Esophagus squamous epithelium (tissue), 5 donors: ENCODE measurements at regions not wholly inside any gene's neighbourhood (a gene's known extent, or its start where the extent isn't known, plus 50 kb on each side); places are given as distances from the start of the nearest gene placed in this dataset.

Experiments used
- DNase-seq: peaks from one replicate; lab custom pipeline; 2025; lab: John Stamatoyannopoulos, UW
- H3K27ac ChIP-seq, 4 donors: fragments of 200-600 bp; sonication (generic); one replicate each; pipeline ENCODE4 v1.5.1; 2016 to 2019; ENCODE audit warnings: mild to moderate bottlenecking in 1 of 4
- H3K27me3 ChIP-seq, 4 donors: fragments of 200-600 bp; sonication (generic); 1 replicate in 3 of 4; 2 replicates in 1 of 4; pipeline versions ENCODE4 v1.5.1 to v1.6.0; 2017 to 2021; ENCODE audit warnings: antibody characterized with exemption in 1 of 4
- H3K36me3 ChIP-seq, 3 donors: fragments of 200-600 bp; sonication (generic); one replicate each; pipeline ENCODE4 v1.5.1; 2016 to 2019
- H3K4me1 ChIP-seq, 3 donors: fragments of 200-600 bp; sonication (generic); one replicate each; pipeline ENCODE4 v1.5.1; 2017 to 2019
- H3K4me3 ChIP-seq, 4 donors: fragments of 200-600 bp; sonication (generic); 1 replicate in 3 of 4; 2 replicates in 1 of 4; pipeline ENCODE4 v1.5.1; 2016 to 2019; ENCODE audit warnings: mild to moderate bottlenecking in 2 of 4, moderate library complexity in 1 of 4
- H3K9me3 ChIP-seq, 3 donors: fragments of 200-600 bp; sonication (generic); one replicate each; pipeline ENCODE4 v1.5.1; 2016 to 2019
- POLR2A ChIP-seq, 4 donors: fragments of 450-650 bp; IDR thresholded peaks; one replicate each; pipeline ENCODE4 v1.6.1; 2017; ENCODE audit warnings: antibody characterized with exemption in 4 of 4, mild to moderate bottlenecking in 4 of 4, moderate library complexity in 3 of 4
- WGBS, 2 donors: methylation state at CpG; one replicate each; pipeline ENCODE4 v1.1.5; 2018; 5-methylcytosine and 5-hydroxymethylcytosine counted together
- intact Hi-C: fragments of 100-400 bp; cut with DNase I; formaldehyde crosslinking; loops from one replicate; pipeline ENCODE4 v1.15.0; 2022
- TF ChIP-seq, protein P1 (sequence below), 6 experiments: fragments of 450-650 bp in 4 of 6; fragments of 200-600 bp in 2 of 6; sonication (generic) in 2 of 6; IDR thresholded peaks; one replicate each; pipeline ENCODE4 v1.5.1; 2016 to 2019; ENCODE audit warnings: antibody characterized with exemption in 6 of 6, mild to moderate bottlenecking in 4 of 6, moderate library complexity in 4 of 6
- donor health status: DM: yes; HTN: yes; CAD: no.

DNA sequence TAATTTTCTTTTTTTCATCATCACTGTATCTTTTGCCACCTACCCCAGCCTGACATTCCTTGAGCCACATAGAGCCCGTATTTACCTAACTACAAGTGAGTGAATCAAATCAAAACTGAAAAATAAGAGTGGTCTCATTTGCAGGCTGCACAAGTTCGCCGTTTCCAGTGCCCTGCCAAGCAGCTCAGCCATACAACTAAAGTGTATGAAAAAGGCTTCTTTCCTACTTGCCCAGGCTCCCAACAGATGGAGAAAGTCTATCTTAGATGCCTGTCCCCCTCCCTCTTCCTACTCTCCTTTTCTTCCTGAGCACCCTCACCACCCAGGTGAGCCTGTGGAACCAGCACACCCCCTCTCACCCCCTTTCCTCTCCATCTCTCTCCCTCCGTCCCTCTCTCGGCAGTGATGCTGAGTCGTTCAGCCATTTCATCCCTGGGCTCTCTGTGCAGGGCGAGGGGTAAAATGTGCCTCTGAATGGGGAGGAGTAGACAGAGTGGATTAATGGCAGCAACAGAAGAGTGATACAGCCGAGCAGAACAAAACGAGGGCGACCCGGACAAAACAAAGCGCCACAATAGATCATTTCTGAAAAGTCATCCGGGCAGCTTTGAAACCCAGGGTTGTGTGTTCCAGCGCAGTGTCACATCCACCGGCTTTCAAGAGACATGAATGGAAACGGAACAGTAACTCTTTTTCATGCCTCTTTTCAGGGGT, 65.0 kb upstream of the POU3F3 start:
- intact Hi-C loops: no loop called here
- Histone ChIP-seq H3K4me3 (no peak overlapping the region), H3K9me3 (no peaks in the 10 kb centered on the region), H3K27me3 (peaks cover 0 to 25% (median 0%) of the 10 kb centered on the region in 4 donors), H3K4me1 (no peaks in the 10 kb centered on the region), H3K36me3 (no peaks in the 10 kb centered on the region), H3K27ac (no peak overlapping the region)
- WGBS, 2 donors: 55 to 67% methylated on average over 13 to 15 of the region's 16 CpGs
- TF ChIP-seq, protein P1, sequence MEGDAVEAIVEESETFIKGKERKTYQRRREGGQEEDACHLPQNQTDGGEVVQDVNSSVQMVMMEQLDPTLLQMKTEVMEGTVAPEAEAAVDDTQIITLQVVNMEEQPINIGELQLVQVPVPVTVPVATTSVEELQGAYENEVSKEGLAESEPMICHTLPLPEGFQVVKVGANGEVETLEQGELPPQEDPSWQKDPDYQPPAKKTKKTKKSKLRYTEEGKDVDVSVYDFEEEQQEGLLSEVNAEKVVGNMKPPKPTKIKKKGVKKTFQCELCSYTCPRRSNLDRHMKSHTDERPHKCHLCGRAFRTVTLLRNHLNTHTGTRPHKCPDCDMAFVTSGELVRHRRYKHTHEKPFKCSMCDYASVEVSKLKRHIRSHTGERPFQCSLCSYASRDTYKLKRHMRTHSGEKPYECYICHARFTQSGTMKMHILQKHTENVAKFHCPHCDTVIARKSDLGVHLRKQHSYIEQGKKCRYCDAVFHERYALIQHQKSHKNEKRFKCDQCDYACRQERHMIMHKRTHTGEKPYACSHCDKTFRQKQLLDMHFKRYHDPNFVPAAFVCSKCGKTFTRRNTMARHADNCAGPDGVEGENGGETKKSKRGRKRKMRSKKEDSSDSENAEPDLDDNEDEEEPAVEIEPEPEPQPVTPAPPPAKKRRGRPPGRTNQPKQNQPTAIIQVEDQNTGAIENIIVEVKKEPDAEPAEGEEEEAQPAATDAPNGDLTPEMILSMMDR (IDR thresholded peaks at IDR 0.05): no peak
- TF ChIP-seq POLR2A (IDR thresholded peaks at IDR 0.05): no peak
- no peak for DNase-seq

GRCh38 chr2:104790100-104790811, 63.7 kb upstream of the POU3F3 start:
- Histone ChIP-seq H3K27ac (no peak overlapping the region), H3K4me3 (no peak overlapping the region), H3K36me3 (no peaks in the 10 kb centered on the region), H3K9me3 (no peaks in the 10 kb centered on the region), H3K4me1 (no peaks in the 10 kb centered on the region), H3K27me3 (peaks cover 0 to 25% (median 0%) of the 10 kb centered on the region in 4 donors)
- intact Hi-C loops: no loop called here
- 51 to 60% methylated on average over 11 to 13 of the region's 18 CpGs for WGBS, 2 donors
- no peak for DNase-seq
- TF ChIP-seq, protein P1 (IDR thresholded peaks at IDR 0.05): no peak
- TF ChIP-seq POLR2A (IDR thresholded peaks at IDR 0.05): no peak

DNA sequence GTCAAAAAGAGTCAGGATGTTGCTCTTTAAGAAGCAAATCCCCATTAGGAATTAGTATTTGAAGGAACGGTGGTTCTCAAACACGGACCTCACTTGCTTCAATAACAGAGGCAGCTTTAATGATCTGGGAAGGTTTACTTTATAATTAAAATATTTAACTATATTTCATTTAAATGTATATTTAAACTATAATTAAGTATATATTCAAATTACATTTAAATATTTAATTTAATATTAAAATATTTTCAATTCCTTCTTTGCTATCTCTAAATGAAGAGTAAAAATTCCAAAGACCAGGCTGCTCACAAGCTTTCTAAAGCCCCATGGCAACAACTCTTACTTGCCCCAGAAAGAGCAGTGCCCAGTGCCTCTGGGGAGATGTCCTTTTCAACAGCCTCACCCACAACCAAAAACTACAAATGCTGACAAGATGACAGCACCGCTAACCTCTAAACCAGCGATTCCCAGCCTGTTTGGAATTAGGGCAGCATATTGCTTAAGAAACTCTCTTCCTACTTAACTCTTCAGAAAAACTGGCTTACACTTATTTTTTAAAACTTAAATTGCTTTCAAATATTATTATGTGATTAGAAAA, 62.9 kb upstream of the POU3F3 start:
- no peak for TF ChIP-seq POLR2A (IDR thresholded peaks at IDR 0.05)
- TF ChIP-seq, protein P1 (IDR thresholded peaks at IDR 0.05): no peak
- Histone ChIP-seq H3K36me3 (no peaks in the 10 kb centered on the region), H3K27me3 (peaks cover 0 to 25% (median 0%) of the 10 kb centered on the region in 4 donors), H3K4me1 (no peaks in the 10 kb centered on the region), H3K9me3 (no peaks in the 10 kb centered on the region), H3K27ac (no peak overlapping the region), H3K4me3 (no peak overlapping the region)
- intact Hi-C loops: no loop called here
- WGBS, 2 donors: 70 to 72% methylated on average over 4 of the region's 4 CpGs
- DNase-seq: no peak

DNA sequence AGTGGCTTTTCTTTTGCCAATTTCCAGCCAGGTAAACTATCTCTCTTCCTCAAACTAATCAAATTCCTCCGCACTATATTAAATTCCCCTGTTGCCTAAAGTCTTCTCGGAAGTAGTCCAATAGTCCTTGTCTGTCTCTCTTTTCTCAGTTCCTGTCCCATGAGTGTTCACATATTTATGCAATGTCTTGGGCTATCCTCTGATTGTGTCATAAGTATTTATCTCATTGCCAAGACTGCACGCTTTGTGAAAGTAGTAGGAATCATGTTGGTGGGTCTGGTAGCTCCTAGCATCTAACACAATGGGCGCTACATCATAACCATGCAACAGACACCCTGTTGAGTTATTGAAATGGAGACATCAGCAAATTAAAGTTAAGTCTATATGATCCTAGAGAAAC, 59.9 kb upstream of the POU3F3 start:
- no peaks in the 10 kb centered on the region for H3K36me3 ChIP-seq
- H3K27me3 ChIP-seq: peaks cover 0 to 15% (median 0%) of the 10 kb centered on the region in 4 donors
- no peak for DNase-seq
- H3K9me3 ChIP-seq: no peaks in the 10 kb centered on the region
- intact Hi-C loops: no loop called here
- no peak for TF ChIP-seq POLR2A (IDR thresholded peaks at IDR 0.05)
- TF ChIP-seq, protein P1 (IDR thresholded peaks at IDR 0.05): no peak
- no peak overlapping the region for H3K27ac ChIP-seq
- no peaks in the 10 kb centered on the region for H3K4me1 ChIP-seq
- WGBS, 2 donors: 70 to 81% methylated on average over 4 of the region's 4 CpGs
- no peak overlapping the region for H3K4me3 ChIP-seq

DNA sequence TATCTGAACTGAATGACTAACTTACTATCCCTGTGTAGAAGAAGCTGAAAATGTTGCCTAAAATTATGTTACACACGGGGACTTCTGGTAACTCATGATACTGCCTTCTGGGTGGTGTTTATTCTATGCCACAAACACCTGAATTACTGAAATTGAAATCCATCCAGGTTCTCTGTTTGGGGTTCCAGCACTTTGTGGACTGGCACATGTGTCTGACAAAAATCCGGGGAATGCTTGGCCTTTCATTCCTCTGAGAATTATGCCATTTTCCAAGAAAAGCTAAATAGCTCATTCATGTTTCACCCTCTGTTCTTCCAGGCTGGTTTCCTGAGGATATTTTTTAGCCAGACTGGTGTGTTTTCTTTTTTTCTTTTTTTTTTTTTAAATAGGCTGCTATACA, 59.5 kb upstream of the POU3F3 start:
- Histone ChIP-seq H3K27me3 (peaks cover 0 to 12% (median 0%) of the 10 kb centered on the region in 4 donors), H3K27ac (no peak overlapping the region), H3K4me3 (no peak overlapping the region), H3K4me1 (no peaks in the 10 kb centered on the region), H3K9me3 (no peaks in the 10 kb centered on the region), H3K36me3 (no peaks in the 10 kb centered on the region)
- TF ChIP-seq POLR2A (IDR thresholded peaks at IDR 0.05): no peak
- TF ChIP-seq, protein P1 (IDR thresholded peaks at IDR 0.05): no peak
- no peak for DNase-seq
- WGBS, 2 donors: 65% methylated on average over 2 of the region's 2 CpGs
- intact Hi-C loops: no loop called here
